ENCODE measurements at regions not wholly inside any gene's neighbourhood (a gene's known extent, or its start where the extent isn't known, plus 50 kb on each side); places are given as distances from the start of the nearest gene placed in this dataset.
"Not testable (repeated sequence)": the region's sequence is repeated elsewhere in the genome, so short reads cannot be mapped to it uniquely, and the experiment has no call there.

GRCh38 chr13:104650431-104650830, 1584.2 kb upstream of the SLC10A2 start:
- no peak for DNase-seq

- no peak for DNase-seq
These were observed 1582.1 kb upstream of the SLC10A2 start for GRCh38 chr13:104648291-104648690.

- no peak for DNase-seq
These were observed 1579.6 kb upstream of the SLC10A2 start for GRCh38 chr13:104645786-104646185.

- no peak for DNase-seq
These were observed 1575.1 kb upstream of the SLC10A2 start for GRCh38 chr13:104641309-104641708.

GRCh38 chr13:104635879-104636278, 1569.7 kb upstream of the SLC10A2 start:
- DNase-seq, result no peak

GRCh38 chr13:104634016-104634415, 1567.8 kb upstream of the SLC10A2 start:
- no peak for DNase-seq

GRCh38 chr13:104632736-104633135, 1566.5 kb upstream of the SLC10A2 start:
- DNase-seq, result no peak

- DNase-seq, result no peak
These were observed 1559.0 kb upstream of the SLC10A2 start for GRCh38 chr13:104625201-104625600.

- no peak for DNase-seq
These were observed 1550.8 kb upstream of the SLC10A2 start for GRCh38 chr13:104616990-104617389.

- DNase-seq, result no peak
These were observed 1548.3 kb upstream of the SLC10A2 start for GRCh38 chr13:104614361-104615145.

- no peak for DNase-seq
These were observed 1542.1 kb upstream of the SLC10A2 start for GRCh38 chr13:104608331-104608730.

GRCh38 chr13:104605435-104605834, 1539.2 kb upstream of the SLC10A2 start:
- not testable (repeated sequence) for DNase-seq

- no peak for DNase-seq
These were observed 1531.4 kb upstream of the SLC10A2 start for GRCh38 chr13:104597546-104598180.

- no peak for DNase-seq
These were observed 1529.3 kb upstream of the SLC10A2 start for GRCh38 chr13:104595511-104595910.

- no peak for DNase-seq
These were observed 1528.6 kb upstream of the SLC10A2 start for GRCh38 chr13:104594806-104595205.

GRCh38 chr13:104593693-104594092, 1527.5 kb upstream of the SLC10A2 start:
- DNase-seq, result no peak

- no peak for DNase-seq
These were observed 1527.0 kb upstream of the SLC10A2 start for GRCh38 chr13:104593251-104593576.

- DNase-seq, result no peak
These were observed 1526.5 kb upstream of the SLC10A2 start for GRCh38 chr13:104592545-104593250.

GRCh38 chr13:104592127-104592526, 1525.9 kb upstream of the SLC10A2 start:
- DNase-seq, result no peak

- DNase-seq, result no peak
These were observed 1520.0 kb upstream of the SLC10A2 start for GRCh38 chr13:104586051-104586746.

GRCh38 chr13:104584481-104584880, 1518.3 kb upstream of the SLC10A2 start:
- DNase-seq, result no peak

- no peak for DNase-seq
These were observed 1514.7 kb upstream of the SLC10A2 start for GRCh38 chr13:104580931-104581330.

GRCh38 chr13:104577071-104577815, 1511.0 kb upstream of the SLC10A2 start:
- no peak for DNase-seq

All from activated gamma-delta T cell (primary cell).